ENCODE measurements at regions not wholly inside any gene's neighbourhood (a gene's known extent, or its start where the extent isn't known, plus 50 kb on each side); places are given as distances from the start of the nearest gene placed in this dataset.

DNA sequence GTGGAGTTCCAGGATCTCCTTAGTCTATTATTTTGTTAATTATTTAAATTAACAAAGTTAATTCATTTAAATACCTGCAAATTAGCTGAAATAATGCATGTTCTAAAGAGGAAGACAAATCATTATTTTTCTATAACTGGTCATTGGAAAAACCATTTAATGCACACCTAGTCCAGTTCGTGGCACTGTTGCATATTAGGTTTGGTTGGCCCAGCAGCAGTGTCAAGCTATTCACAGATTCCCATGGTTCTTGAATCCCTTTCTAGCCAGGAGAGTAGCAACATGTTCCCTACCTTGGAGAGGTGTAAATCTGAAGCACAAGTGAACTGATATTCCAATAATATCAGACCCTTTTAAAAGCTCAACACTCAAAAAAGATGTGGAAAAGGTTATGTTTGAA lies 155.2 kb downstream of the TMEM161B start:
- no peak overlapping the region for H3K4me3 ChIP-seq
- no peak for DNase-seq (ENCODE audit: low spot score)
- no peak overlapping the region for H3K27ac ChIP-seq
- TF ChIP-seq, protein P1, sequence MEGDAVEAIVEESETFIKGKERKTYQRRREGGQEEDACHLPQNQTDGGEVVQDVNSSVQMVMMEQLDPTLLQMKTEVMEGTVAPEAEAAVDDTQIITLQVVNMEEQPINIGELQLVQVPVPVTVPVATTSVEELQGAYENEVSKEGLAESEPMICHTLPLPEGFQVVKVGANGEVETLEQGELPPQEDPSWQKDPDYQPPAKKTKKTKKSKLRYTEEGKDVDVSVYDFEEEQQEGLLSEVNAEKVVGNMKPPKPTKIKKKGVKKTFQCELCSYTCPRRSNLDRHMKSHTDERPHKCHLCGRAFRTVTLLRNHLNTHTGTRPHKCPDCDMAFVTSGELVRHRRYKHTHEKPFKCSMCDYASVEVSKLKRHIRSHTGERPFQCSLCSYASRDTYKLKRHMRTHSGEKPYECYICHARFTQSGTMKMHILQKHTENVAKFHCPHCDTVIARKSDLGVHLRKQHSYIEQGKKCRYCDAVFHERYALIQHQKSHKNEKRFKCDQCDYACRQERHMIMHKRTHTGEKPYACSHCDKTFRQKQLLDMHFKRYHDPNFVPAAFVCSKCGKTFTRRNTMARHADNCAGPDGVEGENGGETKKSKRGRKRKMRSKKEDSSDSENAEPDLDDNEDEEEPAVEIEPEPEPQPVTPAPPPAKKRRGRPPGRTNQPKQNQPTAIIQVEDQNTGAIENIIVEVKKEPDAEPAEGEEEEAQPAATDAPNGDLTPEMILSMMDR (IDR thresholded peaks at IDR 0.05): no peak

DNA sequence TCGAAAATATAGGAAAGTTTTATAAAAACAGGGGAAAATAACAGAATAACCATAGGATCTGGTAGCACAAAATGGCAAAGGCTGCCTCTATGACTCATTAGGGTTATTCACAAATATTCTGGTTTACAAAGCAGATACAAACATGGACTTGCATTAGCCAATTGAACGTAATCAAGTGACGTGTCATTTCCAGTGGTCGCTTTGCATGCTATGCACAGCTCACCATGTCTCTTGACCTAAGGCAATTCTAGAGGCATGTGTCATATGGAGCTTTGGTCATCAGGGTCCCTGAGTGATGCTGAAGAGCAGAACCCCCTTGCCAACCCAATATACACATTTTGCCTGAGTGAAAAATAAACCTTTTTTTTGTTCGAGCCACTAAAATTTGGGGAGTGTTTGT lies 158.8 kb downstream of the TMEM161B start:
- TF ChIP-seq, protein P1 (IDR thresholded peaks at IDR 0.05): no peak
- no peak for DNase-seq (ENCODE audit: low spot score)

DNA sequence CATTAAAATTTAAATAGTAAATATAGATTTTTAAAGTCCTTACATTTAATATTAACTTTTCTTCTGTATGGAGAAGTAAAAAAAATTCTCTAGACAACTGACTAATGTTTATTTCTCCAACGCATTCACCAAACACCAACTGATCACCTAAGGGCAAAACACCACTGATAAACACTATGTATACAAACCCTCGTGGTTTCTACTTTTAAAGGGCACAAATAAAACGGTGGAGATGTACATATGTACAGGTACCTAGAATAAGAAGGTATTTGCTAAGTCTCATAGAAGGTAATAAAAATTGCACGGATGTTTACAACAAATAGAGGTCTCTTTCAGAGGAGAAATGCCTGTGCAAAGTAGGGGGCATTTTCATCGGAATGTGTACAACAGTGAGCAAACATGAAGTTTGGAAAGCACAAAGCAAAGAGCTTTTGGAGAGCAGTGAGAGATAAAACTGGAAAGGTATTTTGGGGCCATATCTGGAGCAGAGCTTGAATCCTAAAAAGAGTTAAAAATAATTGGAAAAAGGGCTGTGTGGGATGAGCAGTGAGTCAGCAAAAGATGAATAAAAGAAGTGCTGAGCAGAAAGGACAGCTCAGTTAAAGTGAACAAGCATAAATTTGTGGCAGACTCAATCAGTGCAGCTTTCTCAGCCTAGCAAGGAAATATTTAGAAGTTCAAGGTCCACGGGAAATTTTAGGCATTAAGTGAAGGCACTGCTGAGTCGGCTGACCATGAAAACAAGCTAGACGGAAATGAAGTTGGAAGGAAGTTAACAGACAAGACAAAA lies 160.0 kb downstream of the TMEM161B start:
- TF ChIP-seq, protein P1 (IDR thresholded peaks at IDR 0.05): no peak
- no peak overlapping the region for H3K4me3 ChIP-seq
- no peak for DNase-seq (ENCODE audit: low spot score)
- no peak overlapping the region for H3K27ac ChIP-seq

More for the DNA sequence above, 158.8 kb downstream of the TMEM161B start:
- H3K4me3 ChIP-seq: no peak overlapping the region
- no peak overlapping the region for H3K27ac ChIP-seq

DNA sequence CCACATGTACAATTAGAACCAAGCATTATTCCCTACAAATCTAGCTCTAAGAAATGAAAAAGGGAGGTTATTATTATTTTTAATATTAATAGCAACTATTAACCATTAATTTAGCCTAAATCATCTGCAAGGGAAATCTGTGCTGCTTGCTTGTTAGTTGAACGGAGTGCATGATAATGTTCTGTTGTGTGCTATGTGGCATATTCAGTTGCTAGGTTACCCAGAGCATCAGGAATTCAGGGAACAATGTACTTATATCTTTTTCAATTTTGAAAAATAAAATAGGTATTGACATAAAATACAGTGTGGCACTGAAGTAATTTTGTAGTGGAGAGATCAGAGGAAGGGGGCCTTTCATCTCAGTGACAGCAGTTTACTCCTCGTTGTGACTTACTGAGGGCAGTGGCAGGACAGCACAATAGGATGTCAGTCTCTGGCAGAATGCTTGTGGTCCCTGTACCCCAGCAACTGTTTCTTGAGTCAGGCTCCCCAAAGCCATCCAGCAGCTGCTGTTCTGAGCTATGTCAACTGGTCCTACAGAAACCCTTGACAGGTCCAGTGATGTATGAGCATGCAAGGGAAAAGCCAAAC lies 173.6 kb downstream of the TMEM161B start:
- DNase-seq (ENCODE audit: low spot score): no peak

DNA sequence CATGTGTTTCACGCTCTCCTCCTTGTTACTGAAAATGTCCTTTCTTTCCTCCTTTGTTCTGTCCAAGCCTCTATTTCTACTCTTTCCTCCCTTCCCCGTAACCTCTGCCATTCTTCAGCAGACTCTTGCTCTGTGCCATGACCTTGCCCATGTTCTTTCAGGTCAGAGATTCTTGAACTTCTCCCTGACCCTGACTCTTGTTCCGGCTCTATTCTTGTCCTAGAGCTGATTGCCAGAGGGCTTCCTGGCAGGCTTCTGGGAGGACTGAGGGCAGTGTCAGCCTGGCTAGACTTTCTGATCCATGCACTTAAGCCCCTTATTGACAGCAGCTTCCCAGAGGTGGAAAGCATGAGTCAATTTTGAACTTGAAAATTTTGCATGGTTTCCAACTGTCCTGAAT lies 174.2 kb downstream of the TMEM161B start:
- Histone ChIP-seq H3K4me3 (no peak overlapping the region), H3K27ac (no peak overlapping the region)
- TF ChIP-seq, protein P1 (IDR thresholded peaks at IDR 0.05): no peak
- DNase-seq (ENCODE audit: low spot score): no peak

More for the DNA sequence above, 173.6 kb downstream of the TMEM161B start:
- Histone ChIP-seq H3K4me3 (no peak overlapping the region), H3K27ac (no peak overlapping the region)
- TF ChIP-seq, protein P1 (IDR thresholded peaks at IDR 0.05): no peak

DNA sequence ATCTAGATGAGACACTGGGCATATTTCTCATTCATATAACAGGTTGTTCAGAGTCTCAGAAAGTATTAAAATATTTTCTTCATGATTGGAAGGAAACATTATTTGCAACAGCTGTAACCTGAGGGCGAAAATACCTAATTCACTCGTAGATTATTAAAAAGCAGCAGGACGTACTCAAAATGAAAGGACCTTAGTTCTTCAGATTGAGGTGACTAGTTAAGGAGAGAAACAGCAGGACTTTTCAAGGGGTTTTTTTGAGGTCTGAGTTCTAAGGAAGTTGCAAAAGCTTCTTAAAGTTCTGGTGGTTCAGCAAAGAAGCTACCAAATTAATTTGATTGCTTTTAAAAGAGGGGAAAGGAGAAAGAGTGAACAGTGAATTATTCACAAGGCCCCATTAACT lies 174.9 kb downstream of the TMEM161B start:
- Histone ChIP-seq H3K27ac (no peak overlapping the region), H3K4me3 (no peak overlapping the region)
- DNase-seq (ENCODE audit: low spot score): no peak
- TF ChIP-seq, protein P1 (IDR thresholded peaks at IDR 0.05): no peak
